ENCODE measurements at regions not wholly inside any gene's neighbourhood (a gene's known extent, or its start where the extent isn't known, plus 50 kb on each side); places are given as distances from the start of the nearest gene placed in this dataset.
A peak's percentile ranks its signal among the peaks of the same experiment; 100 is the strongest.

DNA sequence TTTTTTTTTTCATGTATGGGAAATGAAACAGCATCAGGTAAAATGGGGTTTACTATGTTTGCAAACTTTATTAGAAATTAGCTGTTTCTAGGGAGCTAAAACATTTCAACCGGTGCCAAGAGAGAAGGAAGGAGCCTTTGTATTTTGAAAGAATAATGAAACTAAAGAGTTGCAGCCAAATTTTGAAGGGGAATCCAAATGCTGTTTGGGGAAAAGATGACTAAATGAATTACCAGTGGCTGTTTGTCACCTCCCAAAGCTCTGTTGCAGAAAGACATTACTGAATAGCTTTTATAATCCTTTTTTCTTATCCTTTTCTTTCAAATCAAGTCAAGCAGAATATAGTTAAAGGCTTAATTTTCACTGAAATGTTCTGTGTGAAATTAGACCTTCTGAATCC is 591.3 kb upstream of the ADGRL2 start:
- ChIA-PET CTCF (interaction anchor here (0.6 kb wide), 1 partner anchor 32 kb away, joined by 6 read pairs; no protein-coding TSS in a partner anchor), POLR2A (ENCODE audit: low non-redundant PET) (no interaction called here)
- no peak for TF ChIP-seq EZH2 (IDR thresholded peaks at IDR 0.05; ENCODE audit: borderline replicate concordance, low read depth, low read length, poor library complexity, severe bottlenecking)
- TF ChIP-seq, protein P1, sequence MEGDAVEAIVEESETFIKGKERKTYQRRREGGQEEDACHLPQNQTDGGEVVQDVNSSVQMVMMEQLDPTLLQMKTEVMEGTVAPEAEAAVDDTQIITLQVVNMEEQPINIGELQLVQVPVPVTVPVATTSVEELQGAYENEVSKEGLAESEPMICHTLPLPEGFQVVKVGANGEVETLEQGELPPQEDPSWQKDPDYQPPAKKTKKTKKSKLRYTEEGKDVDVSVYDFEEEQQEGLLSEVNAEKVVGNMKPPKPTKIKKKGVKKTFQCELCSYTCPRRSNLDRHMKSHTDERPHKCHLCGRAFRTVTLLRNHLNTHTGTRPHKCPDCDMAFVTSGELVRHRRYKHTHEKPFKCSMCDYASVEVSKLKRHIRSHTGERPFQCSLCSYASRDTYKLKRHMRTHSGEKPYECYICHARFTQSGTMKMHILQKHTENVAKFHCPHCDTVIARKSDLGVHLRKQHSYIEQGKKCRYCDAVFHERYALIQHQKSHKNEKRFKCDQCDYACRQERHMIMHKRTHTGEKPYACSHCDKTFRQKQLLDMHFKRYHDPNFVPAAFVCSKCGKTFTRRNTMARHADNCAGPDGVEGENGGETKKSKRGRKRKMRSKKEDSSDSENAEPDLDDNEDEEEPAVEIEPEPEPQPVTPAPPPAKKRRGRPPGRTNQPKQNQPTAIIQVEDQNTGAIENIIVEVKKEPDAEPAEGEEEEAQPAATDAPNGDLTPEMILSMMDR (conservative IDR thresholded peaks at IDR 0.05; ENCODE audit: low read depth, low read length): no peak
- Histone ChIP-seq H3K27ac (ENCODE audit: low read depth, low read length, poor library complexity, severe bottlenecking) (peak overlapping the region; percentile 88), H3K4me1 (ENCODE audit: insufficient read depth, low read length, poor library complexity, severe bottlenecking) (peaks cover 83% of the 10 kb centered on the region), H3K9me3 (ENCODE audit: low read depth, low read length, poor library complexity, severe bottlenecking) (no peaks in the 10 kb centered on the region), H3K4me3 (ENCODE audit: low read depth, low read length, poor library complexity, severe bottlenecking) (no peak overlapping the region), H3K36me3 (ENCODE audit: insufficient read depth, low read length, poor library complexity, severe bottlenecking) (no peaks in the 10 kb centered on the region), H3K27me3 (replicated peaks; ENCODE audit: insufficient read depth, low read depth, low read length, poor library complexity) (no peaks in the 10 kb centered on the region)
- intact Hi-C loops (cut with micrococcal nuclease; ENCODE audit: unreplicated experiment): no loop called here
- no TSS peak for BruUV-seq (replicated peaks)
- peak; percentile 76 for DNase-seq (ENCODE audit: low spot score)

DNA sequence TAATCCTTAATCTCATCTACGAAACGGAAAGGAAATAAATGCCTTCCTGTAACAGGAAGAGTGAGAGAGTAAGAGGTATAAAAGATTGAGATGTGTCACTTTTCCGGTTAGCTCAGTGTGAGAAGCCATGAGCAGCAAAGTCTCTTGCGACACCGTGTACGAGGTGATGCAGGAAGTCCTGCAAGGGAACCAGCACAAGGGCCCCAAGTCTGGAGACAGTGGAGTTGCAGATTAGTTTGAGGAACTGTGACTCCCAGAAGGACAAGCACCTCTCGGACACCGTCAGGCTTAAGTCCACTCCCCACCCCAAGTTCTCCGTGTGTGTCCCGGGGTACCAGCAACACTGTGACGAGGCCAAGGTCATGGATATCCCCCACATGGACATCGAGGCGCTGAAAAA is 592.3 kb upstream of the ADGRL2 start:
- no peaks in the 10 kb centered on the region for H3K9me3 ChIP-seq (ENCODE audit: low read depth, low read length, poor library complexity, severe bottlenecking)
- BruUV-seq (replicated peaks): no TSS peak
- peak overlapping the region; percentile 88 for H3K27ac ChIP-seq (ENCODE audit: low read depth, low read length, poor library complexity, severe bottlenecking)
- ChIA-PET CTCF (no interaction called here), POLR2A (ENCODE audit: low non-redundant PET) (interaction anchor here (0.6 kb wide), 1 partner anchor 63 kb away, joined by 5 read pairs; no protein-coding TSS in a partner anchor)
- DNase-seq (ENCODE audit: low spot score): peak; percentile 96
- H3K27me3 ChIP-seq (replicated peaks; ENCODE audit: insufficient read depth, low read depth, low read length, poor library complexity): no peaks in the 10 kb centered on the region
- H3K36me3 ChIP-seq (ENCODE audit: insufficient read depth, low read length, poor library complexity, severe bottlenecking): no peaks in the 10 kb centered on the region
- no peak for TF ChIP-seq EZH2 (IDR thresholded peaks at IDR 0.05; ENCODE audit: borderline replicate concordance, low read depth, low read length, poor library complexity, severe bottlenecking)
- TF ChIP-seq, protein P1 (conservative IDR thresholded peaks at IDR 0.05; ENCODE audit: low read depth, low read length): no peak
- H3K4me1 ChIP-seq (ENCODE audit: insufficient read depth, low read length, poor library complexity, severe bottlenecking): peaks cover 83% of the 10 kb centered on the region
- H3K4me3 ChIP-seq (ENCODE audit: low read depth, low read length, poor library complexity, severe bottlenecking): no peak overlapping the region
- intact Hi-C loops (cut with micrococcal nuclease; ENCODE audit: unreplicated experiment): no loop called here

GRCh38 chr1:81205956-81206355 is 594.8 kb upstream of the ADGRL2 start:
- Histone ChIP-seq H3K27me3 (replicated peaks; ENCODE audit: insufficient read depth, low read depth, low read length, poor library complexity) (no peaks in the 10 kb centered on the region), H3K27ac (ENCODE audit: low read depth, low read length, poor library complexity, severe bottlenecking) (peak overlapping the region; percentile 9), H3K9me3 (ENCODE audit: low read depth, low read length, poor library complexity, severe bottlenecking) (no peaks in the 10 kb centered on the region), H3K4me1 (ENCODE audit: insufficient read depth, low read length, poor library complexity, severe bottlenecking) (peaks cover 61% of the 10 kb centered on the region), H3K4me3 (ENCODE audit: low read depth, low read length, poor library complexity, severe bottlenecking) (no peak overlapping the region), H3K36me3 (ENCODE audit: insufficient read depth, low read length, poor library complexity, severe bottlenecking) (no peaks in the 10 kb centered on the region)
- intact Hi-C loops (cut with micrococcal nuclease; ENCODE audit: unreplicated experiment): no loop called here
- BruUV-seq (replicated peaks): no TSS peak
- POLR2A ChIA-PET (ENCODE audit: low non-redundant PET): no interaction called here
- CTCF ChIA-PET: no interaction called here
- no peak for TF ChIP-seq EZH2 (IDR thresholded peaks at IDR 0.05; ENCODE audit: borderline replicate concordance, low read depth, low read length, poor library complexity, severe bottlenecking)
- TF ChIP-seq, protein P1 (conservative IDR thresholded peaks at IDR 0.05; ENCODE audit: low read depth, low read length): no peak
- DNase-seq (ENCODE audit: low spot score): no peak

Data from A673 (cell line).